ENCODE measurements at regions not wholly inside any gene's neighbourhood (a gene's known extent, or its start where the extent isn't known, plus 50 kb on each side); places are given as distances from the start of the nearest gene placed in this dataset.

DNA sequence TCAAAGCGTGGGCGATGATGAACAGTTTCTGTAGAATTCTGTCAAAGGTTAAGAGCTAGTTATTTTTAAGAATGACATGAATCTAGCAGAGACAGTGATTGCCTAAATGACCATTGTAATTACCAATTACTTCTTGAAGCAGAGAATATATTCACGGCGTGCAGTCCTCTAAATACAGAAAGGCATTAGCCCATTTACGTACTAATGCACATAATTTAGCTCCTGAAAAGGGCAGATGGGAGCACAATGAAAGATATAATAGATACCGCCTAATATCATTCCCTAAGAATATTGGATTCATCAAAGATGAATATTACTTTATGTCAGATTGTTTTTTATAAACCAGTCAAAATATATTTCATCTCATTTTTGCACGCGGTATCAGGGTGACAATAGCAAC is 212.4 kb downstream of the URI1 start:
- ChIA-PET CTCF (ENCODE audit: low intra/inter-chr PET ratio) (no interaction called here), POLR2A (no interaction called here)
- Histone ChIP-seq H3K79me2 (ENCODE audit: control insufficient read depth, insufficient read depth, low read length) (no peaks in the 10 kb centered on the region), H3K9ac (ENCODE audit: insufficient read depth in 1 of 2, low read depth in 2 of 2, low read length in 2 of 2) (no peak overlapping the region), H2AFZ (ENCODE audit: low read depth, low read length) (no peak overlapping the region), H3K27me3 (ENCODE audit: control insufficient read depth in 2 of 2, insufficient read depth in 2 of 2, low read length in 2 of 2) (peaks cover 11 to 37% of the 10 kb centered on the region in 2 experiments; a peak in 4 of 5 replicates), H3K4me1 (replicated peaks in 1 of 2; ENCODE audit: control insufficient read depth in 2 of 2, insufficient read depth in 2 of 2, low read length in 2 of 2) (no peaks in the 10 kb centered on the region), H3K27ac (ENCODE audit: extremely low read depth, low read depth, low read length) (no peak overlapping the region), H3K4me3 (no peak overlapping the region), H3K9me1 (ENCODE audit: control insufficient read depth, insufficient read depth, low read length) (no peaks in the 10 kb centered on the region), H3K4me2 (ENCODE audit: insufficient read depth, low read length) (no peak overlapping the region), H4K20me1 (replicated peaks; ENCODE audit: control insufficient read depth, insufficient read depth, low read length) (0 out of 2 replicates have a peak, but pooled peaks cover under 1% of the 10 kb centered on the region), H3K36me3 (ENCODE audit: control insufficient read depth, insufficient read depth, low read length) (no peaks in the 10 kb centered on the region), H3K9me3 (replicated peaks; ENCODE audit: control insufficient read depth, insufficient read depth, low read depth, low read length) (no peaks in the 10 kb centered on the region)
- under 1% methylated on average over 8 of the region's 8 CpGs for WGBS (ENCODE audit: insufficient coverage, low coverage, missing lambda C conversion rate)
- no TSS peak for BruUV-seq (replicated peaks)
- intact Hi-C loops (cut with micrococcal nuclease), result no loop called here
- in situ Hi-C loops (cut with MboI), result no loop called here
- TF ChIP-seq PTTG1 (tag; IDR thresholded peaks at IDR 0.05; ENCODE audit: low read depth) (no peak), KAT2B (IDR thresholded peaks at IDR 0.05; ENCODE audit: low read depth, low read length) (no peak), NR1H2 (CRISPR knock-in tag; IDR thresholded peaks at IDR 0.05) (no peak), PURB (CRISPR knock-in tag; IDR thresholded peaks at IDR 0.05; ENCODE audit: low read depth) (no peak)
- TF ChIP-seq, protein P1, sequence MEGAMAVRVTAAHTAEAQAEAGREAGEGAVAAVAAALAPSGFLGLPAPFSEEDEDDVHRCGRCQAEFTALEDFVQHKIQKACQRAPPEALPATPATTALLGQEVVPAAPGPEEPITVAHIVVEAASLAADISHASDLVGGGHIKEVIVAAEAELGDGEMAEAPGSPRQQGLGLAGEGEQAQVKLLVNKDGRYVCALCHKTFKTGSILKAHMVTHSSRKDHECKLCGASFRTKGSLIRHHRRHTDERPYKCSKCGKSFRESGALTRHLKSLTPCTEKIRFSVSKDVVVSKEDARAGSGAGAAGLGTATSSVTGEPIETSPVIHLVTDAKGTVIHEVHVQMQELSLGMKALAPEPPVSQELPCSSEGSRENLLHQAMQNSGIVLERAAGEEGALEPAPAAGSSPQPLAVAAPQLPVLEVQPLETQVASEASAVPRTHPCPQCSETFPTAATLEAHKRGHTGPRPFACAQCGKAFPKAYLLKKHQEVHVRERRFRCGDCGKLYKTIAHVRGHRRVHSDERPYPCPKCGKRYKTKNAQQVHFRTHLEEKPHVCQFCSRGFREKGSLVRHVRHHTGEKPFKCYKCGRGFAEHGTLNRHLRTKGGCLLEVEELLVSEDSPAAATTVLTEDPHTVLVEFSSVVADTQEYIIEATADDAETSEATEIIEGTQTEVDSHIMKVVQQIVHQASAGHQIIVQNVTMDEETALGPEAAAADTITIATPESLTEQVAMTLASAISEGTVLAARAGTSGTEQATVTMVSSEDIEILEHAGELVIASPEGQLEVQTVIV (CRISPR knock-in tag; IDR thresholded peaks at IDR 0.05; ENCODE audit: borderline replicate concordance), result no peak
- TF ChIP-seq, protein P2, sequence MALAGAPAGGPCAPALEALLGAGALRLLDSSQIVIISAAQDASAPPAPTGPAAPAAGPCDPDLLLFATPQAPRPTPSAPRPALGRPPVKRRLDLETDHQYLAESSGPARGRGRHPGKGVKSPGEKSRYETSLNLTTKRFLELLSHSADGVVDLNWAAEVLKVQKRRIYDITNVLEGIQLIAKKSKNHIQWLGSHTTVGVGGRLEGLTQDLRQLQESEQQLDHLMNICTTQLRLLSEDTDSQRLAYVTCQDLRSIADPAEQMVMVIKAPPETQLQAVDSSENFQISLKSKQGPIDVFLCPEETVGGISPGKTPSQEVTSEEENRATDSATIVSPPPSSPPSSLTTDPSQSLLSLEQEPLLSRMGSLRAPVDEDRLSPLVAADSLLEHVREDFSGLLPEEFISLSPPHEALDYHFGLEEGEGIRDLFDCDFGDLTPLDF (CRISPR knock-in tag; IDR thresholded peaks at IDR 0.05), result no peak
- no peak for FAIRE-seq
- DNase-seq (ENCODE audit: extremely low read depth in 1 of 4, low spot score in 3 of 4), result no peak
- ATAC-seq, result no peak

All from K562 (cell line).